ENCODE measurements at regions not wholly inside any gene's neighbourhood (a gene's known extent, or its start where the extent isn't known, plus 50 kb on each side); places are given as distances from the start of the nearest gene placed in this dataset.

DNA sequence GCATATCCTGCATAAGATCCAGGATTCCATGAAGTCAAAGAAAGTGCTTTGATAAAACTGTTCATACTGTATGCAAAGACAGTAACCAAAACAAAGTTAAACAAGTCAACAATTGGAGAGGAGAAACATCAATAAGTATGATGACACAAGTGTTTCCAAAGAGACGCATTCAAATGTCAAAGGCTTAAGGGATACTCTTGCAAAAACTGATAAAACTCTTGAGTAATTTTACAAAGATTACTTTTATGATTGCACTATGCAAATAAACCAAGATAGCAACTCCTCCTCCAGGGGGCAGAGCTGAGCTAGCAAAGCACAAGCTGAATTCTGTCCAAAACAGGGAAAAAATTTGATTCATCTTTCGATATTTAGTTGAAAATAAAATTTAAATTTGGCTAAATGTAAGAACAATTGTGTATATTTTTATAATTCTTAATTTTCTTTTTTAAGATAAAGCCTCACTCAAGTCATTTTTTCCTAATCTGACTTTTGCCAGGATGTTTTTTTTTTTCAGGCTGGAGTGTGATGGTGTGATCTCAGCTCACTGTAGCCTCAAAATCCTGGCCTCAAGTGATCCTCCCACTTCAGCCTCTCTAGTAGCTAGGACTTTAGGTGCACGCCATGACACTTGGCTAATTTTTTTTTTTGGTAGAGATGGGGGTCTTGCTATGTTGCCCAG is 84.0 kb downstream of the MZT1 start:
- no peak for TF ChIP-seq EZH2 (IDR thresholded peaks at IDR 0.05; ENCODE audit: borderline replicate concordance, low read length)
- TF ChIP-seq, protein P1, sequence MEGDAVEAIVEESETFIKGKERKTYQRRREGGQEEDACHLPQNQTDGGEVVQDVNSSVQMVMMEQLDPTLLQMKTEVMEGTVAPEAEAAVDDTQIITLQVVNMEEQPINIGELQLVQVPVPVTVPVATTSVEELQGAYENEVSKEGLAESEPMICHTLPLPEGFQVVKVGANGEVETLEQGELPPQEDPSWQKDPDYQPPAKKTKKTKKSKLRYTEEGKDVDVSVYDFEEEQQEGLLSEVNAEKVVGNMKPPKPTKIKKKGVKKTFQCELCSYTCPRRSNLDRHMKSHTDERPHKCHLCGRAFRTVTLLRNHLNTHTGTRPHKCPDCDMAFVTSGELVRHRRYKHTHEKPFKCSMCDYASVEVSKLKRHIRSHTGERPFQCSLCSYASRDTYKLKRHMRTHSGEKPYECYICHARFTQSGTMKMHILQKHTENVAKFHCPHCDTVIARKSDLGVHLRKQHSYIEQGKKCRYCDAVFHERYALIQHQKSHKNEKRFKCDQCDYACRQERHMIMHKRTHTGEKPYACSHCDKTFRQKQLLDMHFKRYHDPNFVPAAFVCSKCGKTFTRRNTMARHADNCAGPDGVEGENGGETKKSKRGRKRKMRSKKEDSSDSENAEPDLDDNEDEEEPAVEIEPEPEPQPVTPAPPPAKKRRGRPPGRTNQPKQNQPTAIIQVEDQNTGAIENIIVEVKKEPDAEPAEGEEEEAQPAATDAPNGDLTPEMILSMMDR (IDR thresholded peaks at IDR 0.05; ENCODE audit: low read length) = peak; percentile 84

Measured in OCI-LY1 (cell line).